ENCODE measurements at regions not wholly inside any gene's neighbourhood (a gene's known extent, or its start where the extent isn't known, plus 50 kb on each side); places are given as distances from the start of the nearest gene placed in this dataset.
A peak's percentile ranks its signal among the peaks of the same experiment; 100 is the strongest.

DNA sequence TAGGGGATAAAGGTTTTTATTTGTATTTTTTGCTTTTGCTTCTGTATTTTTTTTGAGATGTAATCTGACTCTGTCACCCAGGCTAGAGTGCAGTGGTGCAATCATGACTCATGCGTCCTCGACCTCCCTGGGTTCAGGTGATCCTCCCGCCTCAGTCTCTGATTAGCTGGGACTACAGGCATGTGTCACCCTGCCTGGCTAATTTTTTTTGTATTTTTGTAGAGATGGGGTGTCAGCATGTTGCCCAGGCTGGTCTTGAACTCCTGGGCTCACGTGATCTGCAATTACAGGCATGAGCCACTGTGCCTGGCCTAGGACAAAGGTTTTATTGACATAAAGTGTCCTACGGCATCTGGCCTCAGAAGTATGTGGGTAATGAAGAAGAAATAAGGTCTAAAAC, 297.1 kb upstream of the C9orf72 start (continued):
- TF ChIP-seq, protein P1, sequence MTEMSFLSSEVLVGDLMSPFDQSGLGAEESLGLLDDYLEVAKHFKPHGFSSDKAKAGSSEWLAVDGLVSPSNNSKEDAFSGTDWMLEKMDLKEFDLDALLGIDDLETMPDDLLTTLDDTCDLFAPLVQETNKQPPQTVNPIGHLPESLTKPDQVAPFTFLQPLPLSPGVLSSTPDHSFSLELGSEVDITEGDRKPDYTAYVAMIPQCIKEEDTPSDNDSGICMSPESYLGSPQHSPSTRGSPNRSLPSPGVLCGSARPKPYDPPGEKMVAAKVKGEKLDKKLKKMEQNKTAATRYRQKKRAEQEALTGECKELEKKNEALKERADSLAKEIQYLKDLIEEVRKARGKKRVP (CRISPR knock-in tag; IDR thresholded peaks at IDR 0.05): peak in 1 of 2 experiments; percentile 69; a peak in 2 of 4 replicates
- TF ChIP-seq FOSL1 (CRISPR knock-in tag; IDR thresholded peaks at IDR 0.05; ENCODE audit: borderline replicate concordance): peak; percentile 69; the same call in 1 of the 2 replicates
- peak; percentile 24; the same call in 1 of the 2 replicates for TF ChIP-seq NR2F6 (IDR thresholded peaks at IDR 0.05)
- TF ChIP-seq NR2F6 (CRISPR knock-in tag; IDR thresholded peaks at IDR 0.05): peak; percentile 46; the same call in 1 of the 2 replicates
- TF ChIP-seq, protein P2, sequence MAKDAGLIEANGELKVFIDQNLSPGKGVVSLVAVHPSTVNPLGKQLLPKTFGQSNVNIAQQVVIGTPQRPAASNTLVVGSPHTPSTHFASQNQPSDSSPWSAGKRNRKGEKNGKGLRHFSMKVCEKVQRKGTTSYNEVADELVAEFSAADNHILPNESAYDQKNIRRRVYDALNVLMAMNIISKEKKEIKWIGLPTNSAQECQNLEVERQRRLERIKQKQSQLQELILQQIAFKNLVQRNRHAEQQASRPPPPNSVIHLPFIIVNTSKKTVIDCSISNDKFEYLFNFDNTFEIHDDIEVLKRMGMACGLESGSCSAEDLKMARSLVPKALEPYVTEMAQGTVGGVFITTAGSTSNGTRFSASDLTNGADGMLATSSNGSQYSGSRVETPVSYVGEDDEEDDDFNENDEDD (CRISPR knock-in tag; IDR thresholded peaks at IDR 0.05; ENCODE audit: borderline replicate concordance): peak; percentile 21; the same call in 1 of the 2 replicates
- peak; percentile 87 for TF ChIP-seq BHLHE40 (IDR thresholded peaks at IDR 0.05; ENCODE audit: low read length)
- TF ChIP-seq, protein P3, sequence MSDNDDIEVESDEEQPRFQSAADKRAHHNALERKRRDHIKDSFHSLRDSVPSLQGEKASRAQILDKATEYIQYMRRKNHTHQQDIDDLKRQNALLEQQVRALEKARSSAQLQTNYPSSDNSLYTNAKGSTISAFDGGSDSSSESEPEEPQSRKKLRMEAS (IDR thresholded peaks at IDR 0.05): 0 out of 2 replicates have a peak, but pooled peaks have one; percentile 31
- no peak for TF ChIP-seq KMT2B (CRISPR knock-in tag; IDR thresholded peaks at IDR 0.05)
- no peak for TF ChIP-seq ZNF337 (CRISPR knock-in tag; IDR thresholded peaks at IDR 0.05; ENCODE audit: borderline replicate concordance, low read depth)
- peak; percentile 13; the same call in 1 of the 2 replicates for TF ChIP-seq SOX5 (CRISPR knock-in tag; IDR thresholded peaks at IDR 0.05; ENCODE audit: borderline replicate concordance)
- 0 out of 2 replicates have a peak, but pooled peaks have one; percentile 4 for TF ChIP-seq HNF4G (IDR thresholded peaks at IDR 0.05; ENCODE audit: borderline replicate concordance, low read depth, low read length)
- TF ChIP-seq HNF4G (CRISPR knock-in tag; IDR thresholded peaks at IDR 0.05; ENCODE audit: borderline replicate concordance, low read depth): no peak
- peak; percentile 31; the same call in 1 of the 2 replicates for TF ChIP-seq SALL1 (CRISPR knock-in tag; IDR thresholded peaks at IDR 0.05)
- TF ChIP-seq, protein P4, sequence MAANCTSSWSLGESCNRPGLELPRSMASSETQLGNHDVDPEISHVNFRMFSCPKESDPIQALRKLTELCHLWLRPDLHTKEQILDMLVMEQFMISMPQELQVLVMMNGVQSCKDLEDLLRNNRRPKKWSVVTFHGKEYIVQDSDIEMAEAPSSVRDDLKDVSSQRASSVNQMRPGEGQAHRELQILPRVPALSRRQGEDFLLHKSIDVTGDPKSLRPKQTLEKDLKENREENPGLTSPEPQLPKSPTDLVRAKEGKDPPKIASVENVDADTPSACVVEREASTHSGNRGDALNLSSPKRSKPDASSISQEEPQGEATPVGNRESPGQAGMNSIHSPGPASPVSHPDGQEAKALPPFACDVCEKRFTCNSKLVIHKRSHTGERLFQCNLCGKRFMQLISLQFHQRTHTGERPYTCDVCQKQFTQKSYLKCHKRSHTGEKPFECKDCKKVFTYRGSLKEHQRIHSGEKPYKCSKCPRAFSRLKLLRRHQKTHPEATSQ (CRISPR knock-in tag; IDR thresholded peaks at IDR 0.05; ENCODE audit: borderline replicate concordance): no peak
- TF ChIP-seq JUND (CRISPR knock-in tag; IDR thresholded peaks at IDR 0.05): peak; percentile 50
- TF ChIP-seq SIX4 (CRISPR knock-in tag; IDR thresholded peaks at IDR 0.05): peak; percentile 88
- TF ChIP-seq FOXP1 (IDR thresholded peaks at IDR 0.05): no peak
- TF ChIP-seq FOXP1 (CRISPR knock-in tag; IDR thresholded peaks at IDR 0.05): peak; percentile 33; the same call in 1 of the 2 replicates
- no peak for TF ChIP-seq GTF3A (CRISPR knock-in tag; conservative IDR thresholded peaks at IDR 0.05)
- TF ChIP-seq KLF9 (CRISPR knock-in tag; IDR thresholded peaks at IDR 0.05; ENCODE audit: low read depth): no peak
- peak; percentile 67 for TF ChIP-seq CEBPG (CRISPR knock-in tag; IDR thresholded peaks at IDR 0.05)
- TF ChIP-seq SOX6 (IDR thresholded peaks at IDR 0.05): no peak
- TF ChIP-seq SOX6 (CRISPR knock-in tag; IDR thresholded peaks at IDR 0.05): 0 out of 2 replicates have a peak, but pooled peaks have one; percentile 20
- TF ChIP-seq ZNF879 (CRISPR knock-in tag; IDR thresholded peaks at IDR 0.05): no peak
- TF ChIP-seq NR2C2 (CRISPR knock-in tag; IDR thresholded peaks at IDR 0.05; ENCODE audit: borderline replicate concordance): 0 out of 2 replicates have a peak, but pooled peaks have one; percentile 22
- TF ChIP-seq, protein P5, sequence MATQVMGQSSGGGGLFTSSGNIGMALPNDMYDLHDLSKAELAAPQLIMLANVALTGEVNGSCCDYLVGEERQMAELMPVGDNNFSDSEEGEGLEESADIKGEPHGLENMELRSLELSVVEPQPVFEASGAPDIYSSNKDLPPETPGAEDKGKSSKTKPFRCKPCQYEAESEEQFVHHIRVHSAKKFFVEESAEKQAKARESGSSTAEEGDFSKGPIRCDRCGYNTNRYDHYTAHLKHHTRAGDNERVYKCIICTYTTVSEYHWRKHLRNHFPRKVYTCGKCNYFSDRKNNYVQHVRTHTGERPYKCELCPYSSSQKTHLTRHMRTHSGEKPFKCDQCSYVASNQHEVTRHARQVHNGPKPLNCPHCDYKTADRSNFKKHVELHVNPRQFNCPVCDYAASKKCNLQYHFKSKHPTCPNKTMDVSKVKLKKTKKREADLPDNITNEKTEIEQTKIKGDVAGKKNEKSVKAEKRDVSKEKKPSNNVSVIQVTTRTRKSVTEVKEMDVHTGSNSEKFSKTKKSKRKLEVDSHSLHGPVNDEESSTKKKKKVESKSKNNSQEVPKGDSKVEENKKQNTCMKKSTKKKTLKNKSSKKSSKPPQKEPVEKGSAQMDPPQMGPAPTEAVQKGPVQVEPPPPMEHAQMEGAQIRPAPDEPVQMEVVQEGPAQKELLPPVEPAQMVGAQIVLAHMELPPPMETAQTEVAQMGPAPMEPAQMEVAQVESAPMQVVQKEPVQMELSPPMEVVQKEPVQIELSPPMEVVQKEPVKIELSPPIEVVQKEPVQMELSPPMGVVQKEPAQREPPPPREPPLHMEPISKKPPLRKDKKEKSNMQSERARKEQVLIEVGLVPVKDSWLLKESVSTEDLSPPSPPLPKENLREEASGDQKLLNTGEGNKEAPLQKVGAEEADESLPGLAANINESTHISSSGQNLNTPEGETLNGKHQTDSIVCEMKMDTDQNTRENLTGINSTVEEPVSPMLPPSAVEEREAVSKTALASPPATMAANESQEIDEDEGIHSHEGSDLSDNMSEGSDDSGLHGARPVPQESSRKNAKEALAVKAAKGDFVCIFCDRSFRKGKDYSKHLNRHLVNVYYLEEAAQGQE (IDR thresholded peaks at IDR 0.05; ENCODE audit: borderline replicate concordance in 1 of 2, low read depth in 1 of 2, low read length in 2 of 2): no peak
